Activated naive CD4-positive, alpha-beta T cell treated with anti-CD3 and anti-CD28 coated beads, Interleukin-2, amount 50 U/mL, for 24 hours (primary cell): ENCODE measurements at regions not wholly inside any gene's neighbourhood (a gene's known extent, or its start where the extent isn't known, plus 50 kb on each side); places are given as distances from the start of the nearest gene placed in this dataset.
A peak's percentile ranks its signal among the peaks of the same experiment; 100 is the strongest.
"Not testable (repeated sequence)": the region's sequence is repeated elsewhere in the genome, so short reads cannot be mapped to it uniquely, and the experiment has no call there.

Source experiments
- H3K27ac Mint-ChIP-seq: one replicate; pipeline ENCODE4 v1.8.0; 2021; ENCODE audit warnings: mild to moderate bottlenecking, mixed read lengths
- H3K27me3 Mint-ChIP-seq: one replicate; pipeline ENCODE4 v1.8.0; 2021; ENCODE audit warnings: mixed read lengths
- H3K36me3 Mint-ChIP-seq: one replicate; pipeline ENCODE4 v1.8.0; 2021; ENCODE audit warnings: mixed read lengths
- H3K4me1 Mint-ChIP-seq: one replicate; pipeline ENCODE4 v1.8.0; 2021; ENCODE audit warnings: mixed read lengths
- H3K4me3 Mint-ChIP-seq: one replicate; pipeline ENCODE4 v1.8.0; 2021; ENCODE audit warnings: mild to moderate bottlenecking, mixed read lengths
- H3K9me3 Mint-ChIP-seq: one replicate; pipeline ENCODE4 v1.8.0; 2021; ENCODE audit warnings: mixed read lengths

- H3K9me3 Mint-ChIP-seq, H3K4me3 Mint-ChIP-seq, H3K36me3 Mint-ChIP-seq, H3K27me3 Mint-ChIP-seq, H3K4me1 Mint-ChIP-seq, H3K27ac Mint-ChIP-seq: not testable (repeated sequence)
Measured at GRCh38 chr2:87398567-87399305, 349.2 kb upstream of the PLGLB2 start.

GRCh38 chr2:87401726-87402345 is 346.1 kb upstream of the PLGLB2 start:
- H3K27ac Mint-ChIP-seq, result no peak overlapping the region

DNA sequence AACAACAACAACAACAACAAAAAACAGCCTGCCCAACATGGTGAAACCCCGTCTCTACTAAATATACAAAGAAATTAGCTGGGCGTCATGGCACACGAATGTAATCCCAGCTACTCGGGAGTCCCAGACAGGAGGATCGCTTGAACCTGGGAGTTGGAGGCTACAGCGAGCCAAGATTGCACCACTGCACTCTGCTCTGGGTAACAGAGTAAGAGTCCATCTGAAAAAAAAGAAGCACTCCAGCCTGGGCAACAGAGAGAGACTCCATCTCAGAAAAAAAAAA is 344.1 kb upstream of the PLGLB2 start:
- no peaks in the 10 kb centered on the region for H3K9me3 Mint-ChIP-seq
- H3K27ac Mint-ChIP-seq, result peak overlapping the region; percentile 35
- no peaks in the 10 kb centered on the region for H3K36me3 Mint-ChIP-seq
- no peaks in the 10 kb centered on the region for H3K4me1 Mint-ChIP-seq
- H3K27me3 Mint-ChIP-seq, result no peaks in the 10 kb centered on the region
- no peak overlapping the region for H3K4me3 Mint-ChIP-seq

More at GRCh38 chr2:87401726-87402345, 346.1 kb upstream of the PLGLB2 start:
- Mint-ChIP-seq H3K27me3 (no peaks in the 10 kb centered on the region), H3K4me3 (no peak overlapping the region), H3K9me3 (no peaks in the 10 kb centered on the region), H3K36me3 (no peaks in the 10 kb centered on the region), H3K4me1 (no peaks in the 10 kb centered on the region)

GRCh38 chr2:87404411-87405255 is 343.3 kb upstream of the PLGLB2 start:
- not testable (repeated sequence) for H3K27ac Mint-ChIP-seq, H3K36me3 Mint-ChIP-seq, H3K4me1 Mint-ChIP-seq, H3K27me3 Mint-ChIP-seq, H3K4me3 Mint-ChIP-seq, H3K9me3 Mint-ChIP-seq

- not testable (repeated sequence) for H3K4me3 Mint-ChIP-seq, H3K4me1 Mint-ChIP-seq, H3K27ac Mint-ChIP-seq, H3K36me3 Mint-ChIP-seq, H3K9me3 Mint-ChIP-seq, H3K27me3 Mint-ChIP-seq
Measured at GRCh38 chr2:87405531-87406216, 342.2 kb upstream of the PLGLB2 start.

DNA sequence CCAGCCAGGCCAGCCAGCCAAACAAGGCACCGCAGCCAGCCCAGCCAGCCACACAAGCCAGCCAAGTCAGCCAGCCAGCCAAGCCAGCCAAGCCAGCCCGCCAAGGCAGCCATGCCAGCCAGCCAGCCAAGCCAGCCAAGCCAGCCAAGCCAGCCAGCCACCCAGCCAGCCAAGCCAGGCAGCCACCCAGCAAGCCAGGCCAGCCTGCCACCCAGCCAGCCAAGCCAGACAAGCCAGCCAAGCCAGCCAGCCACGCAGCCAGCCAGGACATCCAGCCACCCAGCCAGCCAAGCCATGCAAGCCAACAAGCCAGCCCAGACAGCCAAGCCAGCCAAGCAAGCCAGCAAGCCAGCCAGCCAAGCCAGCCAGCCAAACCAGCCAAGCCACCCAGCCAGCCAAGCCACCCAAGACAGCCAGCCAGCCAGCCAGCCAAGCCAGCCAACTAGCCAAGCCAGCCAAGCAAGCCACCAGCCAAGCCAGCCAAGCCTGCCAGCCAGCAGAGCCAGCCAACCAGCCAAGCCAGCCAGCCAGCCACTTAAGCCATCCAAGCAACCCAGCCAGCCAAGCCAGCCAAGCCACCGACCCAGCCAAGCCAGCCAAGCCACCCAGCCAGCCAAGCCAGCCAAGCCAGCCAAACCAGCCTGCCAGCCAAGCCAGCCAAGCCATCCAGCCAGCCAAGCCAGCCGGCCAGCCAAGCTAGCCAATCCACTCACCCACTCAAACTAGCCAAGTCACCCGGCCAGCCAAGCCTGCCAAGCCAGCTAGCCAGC is 341.3 kb upstream of the PLGLB2 start:
- not testable (repeated sequence) for H3K4me3 Mint-ChIP-seq, H3K27me3 Mint-ChIP-seq, H3K4me1 Mint-ChIP-seq, H3K36me3 Mint-ChIP-seq, H3K9me3 Mint-ChIP-seq, H3K27ac Mint-ChIP-seq

DNA sequence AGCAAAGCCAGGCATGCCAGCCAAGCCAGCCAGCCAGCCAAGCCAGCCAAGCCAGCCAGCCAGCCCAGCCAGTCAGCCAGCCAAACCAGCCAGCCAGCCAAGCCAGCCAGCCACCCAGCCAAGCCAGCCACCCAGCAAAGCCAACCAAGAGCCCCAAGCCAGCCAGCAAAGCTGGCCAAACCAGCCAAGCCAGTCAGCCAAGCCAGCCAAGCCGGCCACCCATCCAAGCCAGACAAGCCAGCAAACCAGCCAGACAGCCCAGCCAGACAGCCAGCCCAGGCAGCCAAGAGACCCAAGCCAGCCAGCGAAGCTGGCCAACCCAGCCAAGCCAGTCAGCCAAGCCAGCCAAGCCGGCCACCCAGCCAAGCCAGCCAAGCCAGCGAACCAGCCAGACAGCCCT is 338.3 kb upstream of the PLGLB2 start:
- not testable (repeated sequence) for H3K4me3 Mint-ChIP-seq, H3K4me1 Mint-ChIP-seq, H3K9me3 Mint-ChIP-seq, H3K27me3 Mint-ChIP-seq, H3K27ac Mint-ChIP-seq, H3K36me3 Mint-ChIP-seq

GRCh38 chr2:87410371-87410770 is 337.5 kb upstream of the PLGLB2 start:
- H3K4me1 Mint-ChIP-seq, H3K9me3 Mint-ChIP-seq, H3K27ac Mint-ChIP-seq, H3K36me3 Mint-ChIP-seq, H3K27me3 Mint-ChIP-seq, H3K4me3 Mint-ChIP-seq: not testable (repeated sequence)

GRCh38 chr2:87412036-87412820 is 335.7 kb upstream of the PLGLB2 start:
- H3K36me3 Mint-ChIP-seq, result not testable (repeated sequence)

GRCh38 chr2:87414331-87414730 is 333.6 kb upstream of the PLGLB2 start:
- H3K4me1 Mint-ChIP-seq, H3K27me3 Mint-ChIP-seq, H3K27ac Mint-ChIP-seq, H3K36me3 Mint-ChIP-seq, H3K4me3 Mint-ChIP-seq, H3K9me3 Mint-ChIP-seq: not testable (repeated sequence)

More at GRCh38 chr2:87412036-87412820, 335.7 kb upstream of the PLGLB2 start:
- not testable (repeated sequence) for H3K4me3 Mint-ChIP-seq, H3K27me3 Mint-ChIP-seq, H3K27ac Mint-ChIP-seq, H3K9me3 Mint-ChIP-seq, H3K4me1 Mint-ChIP-seq

- H3K4me3 Mint-ChIP-seq, H3K27me3 Mint-ChIP-seq, H3K9me3 Mint-ChIP-seq, H3K4me1 Mint-ChIP-seq, H3K27ac Mint-ChIP-seq, H3K36me3 Mint-ChIP-seq: not testable (repeated sequence)
Measured at GRCh38 chr2:87414795-87415570, 332.9 kb upstream of the PLGLB2 start.

GRCh38 chr2:87415586-87416265 is 332.2 kb upstream of the PLGLB2 start:
- H3K4me3 Mint-ChIP-seq, H3K4me1 Mint-ChIP-seq, H3K9me3 Mint-ChIP-seq, H3K27ac Mint-ChIP-seq, H3K36me3 Mint-ChIP-seq, H3K27me3 Mint-ChIP-seq: not testable (repeated sequence)

- not testable (repeated sequence) for H3K36me3 Mint-ChIP-seq, H3K9me3 Mint-ChIP-seq, H3K27me3 Mint-ChIP-seq, H3K4me1 Mint-ChIP-seq, H3K4me3 Mint-ChIP-seq, H3K27ac Mint-ChIP-seq
Measured at GRCh38 chr2:87416266-87416592, 331.7 kb upstream of the PLGLB2 start.

GRCh38 chr2:87417147-87417546 is 330.7 kb upstream of the PLGLB2 start:
- H3K4me3 Mint-ChIP-seq, H3K27ac Mint-ChIP-seq, H3K36me3 Mint-ChIP-seq, H3K4me1 Mint-ChIP-seq, H3K27me3 Mint-ChIP-seq, H3K9me3 Mint-ChIP-seq: not testable (repeated sequence)
